GM19023 (cell line): ENCODE measurements at regions not wholly inside any gene's neighbourhood (a gene's known extent, or its start where the extent isn't known, plus 50 kb on each side); places are given as distances from the start of the nearest gene placed in this dataset.
"Not testable (repeated sequence)": the region's sequence is repeated elsewhere in the genome, so short reads cannot be mapped to it uniquely, and the experiment has no call there.

Source experiments
- ATAC-seq: cut with Tn5 transposase; IDR thresholded peaks from one replicate; pipeline ENCODE4 v1.9.1; 2021; ENCODE audit warnings: mild to moderate bottlenecking, moderate library complexity; ENCODE audit not compliant: unreplicated experiment

GRCh38 chr4:167908816-167909215, 183.5 kb upstream of the ANXA10 start:
- ATAC-seq, result no peak

GRCh38 chr4:167912535-167912934, 179.8 kb upstream of the ANXA10 start:
- ATAC-seq, result not testable (repeated sequence)

GRCh38 chr4:167918077-167918476, 174.3 kb upstream of the ANXA10 start:
- ATAC-seq, result no peak

GRCh38 chr4:167930166-167930565, 162.2 kb upstream of the ANXA10 start:
- no peak for ATAC-seq

GRCh38 chr4:167934216-167934615, 158.1 kb upstream of the ANXA10 start:
- no peak for ATAC-seq

GRCh38 chr4:167939863-167940616, 152.3 kb upstream of the ANXA10 start:
- ATAC-seq, result no peak

- ATAC-seq, result no peak
Measured at GRCh38 chr4:167943872-167944505, 148.3 kb upstream of the ANXA10 start.

GRCh38 chr4:167944721-167945120, 147.6 kb upstream of the ANXA10 start:
- no peak for ATAC-seq

- no peak for ATAC-seq
Measured at GRCh38 chr4:167955006-167955405, 137.3 kb upstream of the ANXA10 start.

- ATAC-seq, result no peak
Measured at GRCh38 chr4:167956676-167957075, 135.7 kb upstream of the ANXA10 start.

GRCh38 chr4:167964766-167965373, 127.5 kb upstream of the ANXA10 start:
- no peak for ATAC-seq

GRCh38 chr4:167966143-167966542, 126.2 kb upstream of the ANXA10 start:
- no peak for ATAC-seq

- no peak for ATAC-seq
Measured at GRCh38 chr4:167973513-167973912, 118.8 kb upstream of the ANXA10 start.

GRCh38 chr4:167985565-167985964, 106.8 kb upstream of the ANXA10 start:
- no peak for ATAC-seq

- no peak for ATAC-seq
Measured at GRCh38 chr4:167986044-167986443, 106.3 kb upstream of the ANXA10 start.

GRCh38 chr4:167987285-167987684, 105.1 kb upstream of the ANXA10 start:
- no peak for ATAC-seq

- no peak for ATAC-seq
Measured at GRCh38 chr4:167989815-167990214, 102.5 kb upstream of the ANXA10 start.

GRCh38 chr4:168008112-168008511, 84.2 kb upstream of the ANXA10 start:
- not testable (repeated sequence) for ATAC-seq

GRCh38 chr4:168019019-168019651, 73.2 kb upstream of the ANXA10 start:
- ATAC-seq, result no peak

GRCh38 chr4:168019921-168020320, 72.4 kb upstream of the ANXA10 start:
- no peak for ATAC-seq

GRCh38 chr4:168021666-168022065, 70.7 kb upstream of the ANXA10 start:
- no peak for ATAC-seq

- ATAC-seq, result no peak
Measured at GRCh38 chr4:168028568-168028967, 63.8 kb upstream of the ANXA10 start.
